ENCODE measurements at regions not wholly inside any gene's neighbourhood (a gene's known extent, or its start where the extent isn't known, plus 50 kb on each side); places are given as distances from the start of the nearest gene placed in this dataset.

- TF ChIP-seq USF2 (IDR thresholded peaks at IDR 0.05; ENCODE audit: low read length) = no peak
- no peak for TF ChIP-seq KDM4A (IDR thresholded peaks at IDR 0.05; ENCODE audit: low read depth, low read length, severe bottlenecking)
These were observed 226.5 kb upstream of the MYO3A start (continued) for GRCh38 chr10:25707572-25707971.
